HG03064 (cell line): ENCODE measurements at regions not wholly inside any gene's neighbourhood (a gene's known extent, or its start where the extent isn't known, plus 50 kb on each side); places are given as distances from the start of the nearest gene placed in this dataset.
"Not testable (repeated sequence)": the region's sequence is repeated elsewhere in the genome, so short reads cannot be mapped to it uniquely, and the experiment has no call there.

ENCODE experiments used
- ATAC-seq: cut with Tn5 transposase; IDR thresholded peaks from one replicate; pipeline ENCODE4 v1.9.1; 2021; ENCODE audit warnings: low read depth; ENCODE audit not compliant: unreplicated experiment

GRCh38 chr20:12067686-12068085, 150.0 kb downstream of the BTBD3 start:
- ATAC-seq = no peak

- ATAC-seq = no peak
Measured at GRCh38 chr20:12068121-12068520, 150.4 kb downstream of the BTBD3 start.

GRCh38 chr20:12069181-12069580, 151.5 kb downstream of the BTBD3 start:
- ATAC-seq = no peak

- no peak for ATAC-seq
Measured at GRCh38 chr20:12072221-12072953, 154.7 kb downstream of the BTBD3 start.

- no peak for ATAC-seq
Measured at GRCh38 chr20:12072954-12073264, 155.2 kb downstream of the BTBD3 start.

GRCh38 chr20:12074111-12074655, 156.5 kb downstream of the BTBD3 start:
- ATAC-seq = no peak

- ATAC-seq = no peak
Measured at GRCh38 chr20:12076200-12076599, 158.5 kb downstream of the BTBD3 start.

- ATAC-seq = no peak
Measured at GRCh38 chr20:12077875-12078274, 160.2 kb downstream of the BTBD3 start.

- ATAC-seq = no peak
Measured at GRCh38 chr20:12079490-12079889, 161.8 kb downstream of the BTBD3 start.

GRCh38 chr20:12083269-12083668, 165.6 kb downstream of the BTBD3 start:
- no peak for ATAC-seq

GRCh38 chr20:12084482-12084881, 166.8 kb downstream of the BTBD3 start:
- no peak for ATAC-seq

GRCh38 chr20:12086359-12086758, 168.7 kb downstream of the BTBD3 start:
- no peak for ATAC-seq

GRCh38 chr20:12090920-12091319, 173.2 kb downstream of the BTBD3 start:
- ATAC-seq = no peak

GRCh38 chr20:12093057-12093796, 175.5 kb downstream of the BTBD3 start:
- no peak for ATAC-seq

GRCh38 chr20:12093797-12094190, 176.1 kb downstream of the BTBD3 start:
- ATAC-seq = not testable (repeated sequence)

- ATAC-seq = no peak
Measured at GRCh38 chr20:12095180-12095920, 177.7 kb downstream of the BTBD3 start.

- ATAC-seq = no peak
Measured at GRCh38 chr20:12098421-12098820, 180.7 kb downstream of the BTBD3 start.

- ATAC-seq = no peak
Measured at GRCh38 chr20:12108846-12109245, 191.2 kb downstream of the BTBD3 start.

- ATAC-seq = no peak
Measured at GRCh38 chr20:12110274-12110673, 192.6 kb downstream of the BTBD3 start.

GRCh38 chr20:12110711-12111110, 193.0 kb downstream of the BTBD3 start:
- ATAC-seq = no peak

- no peak for ATAC-seq
Measured at GRCh38 chr20:12111431-12112088, 193.9 kb downstream of the BTBD3 start.
